Stromal cell of bone marrow (primary cell): ENCODE measurements at regions not wholly inside any gene's neighbourhood (a gene's known extent, or its start where the extent isn't known, plus 50 kb on each side); places are given as distances from the start of the nearest gene placed in this dataset.
A peak's percentile ranks its signal among the peaks of the same experiment; 100 is the strongest.

ENCODE experiments used
- DNase-seq: peaks from one replicate; pipeline ENCODE4 v3.0.0-alpha.2; 2012; ENCODE audit warnings: low read depth

GRCh38 chr15:96524676-96525417 lies 194.3 kb downstream of the NR2F2 start:
- no peak for DNase-seq

- no peak for DNase-seq
Measured at GRCh38 chr15:96535148-96535547, 204.6 kb downstream of the NR2F2 start.

GRCh38 chr15:96538491-96538890 lies 208.0 kb downstream of the NR2F2 start:
- DNase-seq = no peak

GRCh38 chr15:96540283-96540682 lies 209.8 kb downstream of the NR2F2 start:
- no peak for DNase-seq

GRCh38 chr15:96542130-96542770 lies 211.8 kb downstream of the NR2F2 start:
- no peak for DNase-seq

- no peak for DNase-seq
Measured at GRCh38 chr15:96544162-96544756, 213.8 kb downstream of the NR2F2 start.

- no peak for DNase-seq
Measured at GRCh38 chr15:96549136-96549535, 218.6 kb downstream of the NR2F2 start.

- DNase-seq = no peak
Measured at GRCh38 chr15:96551196-96551595, 220.7 kb downstream of the NR2F2 start.

GRCh38 chr15:96551722-96552121 lies 221.2 kb downstream of the NR2F2 start:
- no peak for DNase-seq

- DNase-seq = peak; percentile 10
Measured at GRCh38 chr15:96553006-96553405, 222.5 kb downstream of the NR2F2 start.

- DNase-seq = no peak
Measured at GRCh38 chr15:96553451-96553850, 223.0 kb downstream of the NR2F2 start.

GRCh38 chr15:96553931-96554330 lies 223.4 kb downstream of the NR2F2 start:
- DNase-seq = no peak

GRCh38 chr15:96554541-96554940 lies 224.0 kb downstream of the NR2F2 start:
- DNase-seq = no peak

- DNase-seq = no peak
Measured at GRCh38 chr15:96559087-96559486, 228.6 kb downstream of the NR2F2 start.

- no peak for DNase-seq
Measured at GRCh38 chr15:96559631-96560030, 229.1 kb downstream of the NR2F2 start.

GRCh38 chr15:96560246-96560895 lies 229.9 kb downstream of the NR2F2 start:
- DNase-seq = no peak

- DNase-seq = no peak
Measured at GRCh38 chr15:96561593-96561992, 231.1 kb downstream of the NR2F2 start.

- DNase-seq = no peak
Measured at GRCh38 chr15:96564546-96564945, 234.0 kb downstream of the NR2F2 start.

GRCh38 chr15:96565266-96565665 lies 234.8 kb downstream of the NR2F2 start:
- DNase-seq = no peak

- DNase-seq = no peak
Measured at GRCh38 chr15:96574782-96575181, 244.3 kb downstream of the NR2F2 start.

GRCh38 chr15:96576596-96576995 lies 246.1 kb downstream of the NR2F2 start:
- DNase-seq = no peak

- no peak for DNase-seq
Measured at GRCh38 chr15:96578393-96578792, 247.9 kb downstream of the NR2F2 start.

- DNase-seq = no peak
Measured at GRCh38 chr15:96581371-96581770, 250.9 kb downstream of the NR2F2 start.
